Upper lobe of left lung (tissue), 4 donors: ENCODE measurements at regions not wholly inside any gene's neighbourhood (a gene's known extent, or its start where the extent isn't known, plus 50 kb on each side); places are given as distances from the start of the nearest gene placed in this dataset.

Experiments
- EP300 ChIP-seq, 4 donors: sonication (generic); formaldehyde crosslinking; IDR thresholded peaks; one replicate each; pipeline ENCODE4 v1.5.1; 2017; ENCODE audit warnings: antibody characterized with exemption in 4 of 4, control low read depth in 2 of 4
- POLR2A ChIP-seq, 4 donors: fragments of 450-650 bp; IDR thresholded peaks; one replicate each; pipeline ENCODE4 v1.5.1; 2016 to 2017; ENCODE audit warnings: antibody characterized with exemption in 4 of 4, mild to moderate bottlenecking in 2 of 4
- TF ChIP-seq, protein P1 (sequence below), 6 experiments: fragments of 450-650 bp in 4 of 6; fragments of 200-600 bp in 2 of 6; sonication (generic) in 2 of 6; IDR thresholded peaks; one replicate each; pipeline ENCODE4 v1.5.1; 2016 to 2019; ENCODE audit warnings: antibody characterized with exemption in 6 of 6

DNA sequence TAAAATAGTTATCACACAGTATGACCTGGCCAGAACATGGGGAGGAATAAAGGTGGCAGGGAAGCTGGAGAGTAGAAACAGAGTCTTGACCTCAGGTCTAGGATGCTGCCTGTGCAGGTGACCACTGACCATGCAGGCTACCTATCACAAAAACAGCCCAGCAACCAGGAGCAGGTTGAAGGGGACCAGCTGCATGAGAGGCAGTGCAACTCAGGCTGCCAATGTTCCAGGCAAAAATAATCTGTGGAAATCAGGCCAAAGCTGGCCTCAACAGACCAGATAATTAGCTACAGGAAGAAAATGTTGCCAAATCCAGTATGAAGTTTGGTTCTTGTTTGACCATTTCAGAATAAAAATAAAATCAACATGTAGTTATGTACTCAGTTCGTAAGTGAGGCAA lies 72.6 kb downstream of the PDE6H start:
- TF ChIP-seq, protein P1, sequence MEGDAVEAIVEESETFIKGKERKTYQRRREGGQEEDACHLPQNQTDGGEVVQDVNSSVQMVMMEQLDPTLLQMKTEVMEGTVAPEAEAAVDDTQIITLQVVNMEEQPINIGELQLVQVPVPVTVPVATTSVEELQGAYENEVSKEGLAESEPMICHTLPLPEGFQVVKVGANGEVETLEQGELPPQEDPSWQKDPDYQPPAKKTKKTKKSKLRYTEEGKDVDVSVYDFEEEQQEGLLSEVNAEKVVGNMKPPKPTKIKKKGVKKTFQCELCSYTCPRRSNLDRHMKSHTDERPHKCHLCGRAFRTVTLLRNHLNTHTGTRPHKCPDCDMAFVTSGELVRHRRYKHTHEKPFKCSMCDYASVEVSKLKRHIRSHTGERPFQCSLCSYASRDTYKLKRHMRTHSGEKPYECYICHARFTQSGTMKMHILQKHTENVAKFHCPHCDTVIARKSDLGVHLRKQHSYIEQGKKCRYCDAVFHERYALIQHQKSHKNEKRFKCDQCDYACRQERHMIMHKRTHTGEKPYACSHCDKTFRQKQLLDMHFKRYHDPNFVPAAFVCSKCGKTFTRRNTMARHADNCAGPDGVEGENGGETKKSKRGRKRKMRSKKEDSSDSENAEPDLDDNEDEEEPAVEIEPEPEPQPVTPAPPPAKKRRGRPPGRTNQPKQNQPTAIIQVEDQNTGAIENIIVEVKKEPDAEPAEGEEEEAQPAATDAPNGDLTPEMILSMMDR (IDR thresholded peaks at IDR 0.05) = no peak
- TF ChIP-seq POLR2A (IDR thresholded peaks at IDR 0.05) = no peak
- no peak for TF ChIP-seq EP300 (IDR thresholded peaks at IDR 0.05)
